Glutamatergic neuron (in vitro differentiated cells): ENCODE measurements at regions not wholly inside any gene's neighbourhood (a gene's known extent, or its start where the extent isn't known, plus 50 kb on each side); places are given as distances from the start of the nearest gene placed in this dataset.

ENCODE experiments used
- DNase-seq: peaks from one replicate; pipeline ENCODE4 v3.0.0; 2022
- H3K27ac Mint-ChIP-seq: one replicate; pipeline ENCODE4 v1.8.0; 2020; ENCODE audit warnings: mild to moderate bottlenecking, mixed read lengths, inconsistent platforms; ENCODE audit not compliant: unreplicated experiment
- H3K27me3 Mint-ChIP-seq: one replicate; pipeline ENCODE4 v1.8.0; 2020; ENCODE audit warnings: mild to moderate bottlenecking, moderate library complexity, mixed read lengths, inconsistent platforms; ENCODE audit not compliant: unreplicated experiment
- H3K36me3 Mint-ChIP-seq: one replicate; pipeline ENCODE4 v1.8.0; 2020; ENCODE audit warnings: mild to moderate bottlenecking, mixed read lengths, inconsistent platforms; ENCODE audit not compliant: unreplicated experiment
- H3K4me1 Mint-ChIP-seq: one replicate; pipeline ENCODE4 v1.8.0; 2020; ENCODE audit warnings: mild to moderate bottlenecking, low read depth, mixed read lengths, inconsistent platforms; ENCODE audit not compliant: unreplicated experiment
- H3K4me3 Mint-ChIP-seq: one replicate; pipeline ENCODE4 v1.8.0; 2020; ENCODE audit warnings: mild to moderate bottlenecking, mixed read lengths, inconsistent platforms; ENCODE audit not compliant: unreplicated experiment
- H3K9me3 Mint-ChIP-seq: one replicate; pipeline ENCODE4 v1.8.0; 2020; ENCODE audit warnings: mild to moderate bottlenecking, moderate library complexity, mixed read lengths, inconsistent platforms; ENCODE audit not compliant: unreplicated experiment
- CTCF ChIP-seq: fragments of 200-600 bp; sonication (generic); IDR thresholded peaks from one replicate; pipeline ENCODE4 v1.5.0; 2021; ENCODE audit not compliant: partially characterized antibody, unreplicated experiment

- Mint-ChIP-seq H3K4me3 (no peak overlapping the region), H3K4me1 (no peaks in the 10 kb centered on the region), H3K27ac (no peak overlapping the region), H3K9me3 (peaks cover 2% of the 10 kb centered on the region), H3K27me3 (peaks cover 1% of the 10 kb centered on the region), H3K36me3 (no peaks in the 10 kb centered on the region)
- no peak for TF ChIP-seq CTCF
- no peak for DNase-seq
These were observed 83.1 kb downstream of the MSX2 start for GRCh38 chr5:174807471-174807870.

- H3K4me3 Mint-ChIP-seq, result no peak overlapping the region
- H3K36me3 Mint-ChIP-seq, result no peaks in the 10 kb centered on the region
- DNase-seq, result no peak
- H3K27ac Mint-ChIP-seq, result no peak overlapping the region
- TF ChIP-seq CTCF, result no peak
- H3K27me3 Mint-ChIP-seq, result peaks cover 1% of the 10 kb centered on the region
- peaks cover 2% of the 10 kb centered on the region for H3K9me3 Mint-ChIP-seq
- no peaks in the 10 kb centered on the region for H3K4me1 Mint-ChIP-seq
These were observed 82.3 kb downstream of the MSX2 start for GRCh38 chr5:174806729-174807128.

- Mint-ChIP-seq H3K4me3 (no peak overlapping the region), H3K9me3 (peaks cover 2% of the 10 kb centered on the region), H3K27ac (no peak overlapping the region), H3K27me3 (peaks cover 1% of the 10 kb centered on the region), H3K36me3 (no peaks in the 10 kb centered on the region), H3K4me1 (no peaks in the 10 kb centered on the region)
- no peak for DNase-seq
- TF ChIP-seq CTCF, result no peak
These were observed 77.4 kb downstream of the MSX2 start for GRCh38 chr5:174801798-174802197.

GRCh38 chr5:174800435-174800834 lies 76.1 kb downstream of the MSX2 start:
- no peaks in the 10 kb centered on the region for H3K36me3 Mint-ChIP-seq
- H3K4me3 Mint-ChIP-seq, result no peak overlapping the region
- H3K27me3 Mint-ChIP-seq, result peaks cover 1% of the 10 kb centered on the region
- H3K4me1 Mint-ChIP-seq, result no peaks in the 10 kb centered on the region
- H3K9me3 Mint-ChIP-seq, result peaks cover 2% of the 10 kb centered on the region
- TF ChIP-seq CTCF, result no peak
- DNase-seq, result no peak
- no peak overlapping the region for H3K27ac Mint-ChIP-seq

GRCh38 chr5:174799121-174799520 lies 74.7 kb downstream of the MSX2 start:
- no peaks in the 10 kb centered on the region for H3K36me3 Mint-ChIP-seq
- H3K4me3 Mint-ChIP-seq, result no peak overlapping the region
- H3K27ac Mint-ChIP-seq, result no peak overlapping the region
- no peak for DNase-seq
- H3K9me3 Mint-ChIP-seq, result peaks cover under 1% of the 10 kb centered on the region
- no peak for TF ChIP-seq CTCF
- no peaks in the 10 kb centered on the region for H3K4me1 Mint-ChIP-seq
- peaks cover 1% of the 10 kb centered on the region for H3K27me3 Mint-ChIP-seq
